ENCODE measurements at regions not wholly inside any gene's neighbourhood (a gene's known extent, or its start where the extent isn't known, plus 50 kb on each side); places are given as distances from the start of the nearest gene placed in this dataset.

GRCh38 chr13:62633448-62633847, 1217.8 kb upstream of the PCDH20 start:
- no peak for TF ChIP-seq EGR1 (IDR thresholded peaks at IDR 0.05)
- TF ChIP-seq USF1 (IDR thresholded peaks at IDR 0.05): no peak
- no peak for TF ChIP-seq YY1 (IDR thresholded peaks at IDR 0.05; ENCODE audit: low read depth)
- TF ChIP-seq CEBPB (IDR thresholded peaks at IDR 0.05): no peak
- TF ChIP-seq RAD21 (IDR thresholded peaks at IDR 0.05; ENCODE audit: low read depth): no peak
- no peak for TF ChIP-seq TCF12 (IDR thresholded peaks at IDR 0.05; ENCODE audit: low read depth)
- no peak for TF ChIP-seq ZBTB7A (IDR thresholded peaks at IDR 0.05; ENCODE audit: low read depth)
- TF ChIP-seq FOXM1 (IDR thresholded peaks at IDR 0.05; ENCODE audit: borderline replicate concordance, low read depth): no peak
- TF ChIP-seq CREB1 (IDR thresholded peaks at IDR 0.05; ENCODE audit: low read depth): no peak
